C4-2B (cell line): ENCODE measurements at regions not wholly inside any gene's neighbourhood (a gene's known extent, or its start where the extent isn't known, plus 50 kb on each side); places are given as distances from the start of the nearest gene placed in this dataset.

ENCODE experiments used
- H3K27ac ChIP-seq: fragments of 450-650 bp; 2 replicates; pipeline ENCODE4 v1.5.1; 2017
- ZFX ChIP-seq: fragments of 450-650 bp; IDR thresholded peaks from 2 replicates; pipeline ENCODE4 v1.6.1; 2017
- TF ChIP-seq, protein P1 (sequence below): fragments of 450-650 bp; conservative IDR thresholded peaks from 2 replicates; pipeline ENCODE4 v1.5.1; 2017; ENCODE audit warnings: mild to moderate bottlenecking

DNA sequence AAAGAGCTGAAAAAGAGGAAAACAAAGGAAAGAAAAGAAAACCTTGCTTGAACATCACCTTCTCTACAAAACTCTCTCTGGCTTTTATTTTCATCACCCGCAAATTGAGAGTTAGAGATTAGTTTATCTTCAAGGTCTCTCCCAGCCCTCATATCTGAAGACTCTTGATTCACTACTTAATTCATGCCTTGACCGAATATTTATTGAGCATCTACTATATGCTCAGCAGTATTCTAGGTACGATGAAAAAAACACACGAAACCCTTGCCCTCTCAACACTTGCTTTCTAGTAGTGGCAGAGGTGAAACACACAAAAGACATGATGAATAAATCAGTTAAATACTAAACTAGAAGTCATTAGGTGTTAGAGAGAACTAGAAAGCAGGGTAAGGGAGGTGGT is 150.6 kb upstream of the CADM1 start:
- TF ChIP-seq, protein P1, sequence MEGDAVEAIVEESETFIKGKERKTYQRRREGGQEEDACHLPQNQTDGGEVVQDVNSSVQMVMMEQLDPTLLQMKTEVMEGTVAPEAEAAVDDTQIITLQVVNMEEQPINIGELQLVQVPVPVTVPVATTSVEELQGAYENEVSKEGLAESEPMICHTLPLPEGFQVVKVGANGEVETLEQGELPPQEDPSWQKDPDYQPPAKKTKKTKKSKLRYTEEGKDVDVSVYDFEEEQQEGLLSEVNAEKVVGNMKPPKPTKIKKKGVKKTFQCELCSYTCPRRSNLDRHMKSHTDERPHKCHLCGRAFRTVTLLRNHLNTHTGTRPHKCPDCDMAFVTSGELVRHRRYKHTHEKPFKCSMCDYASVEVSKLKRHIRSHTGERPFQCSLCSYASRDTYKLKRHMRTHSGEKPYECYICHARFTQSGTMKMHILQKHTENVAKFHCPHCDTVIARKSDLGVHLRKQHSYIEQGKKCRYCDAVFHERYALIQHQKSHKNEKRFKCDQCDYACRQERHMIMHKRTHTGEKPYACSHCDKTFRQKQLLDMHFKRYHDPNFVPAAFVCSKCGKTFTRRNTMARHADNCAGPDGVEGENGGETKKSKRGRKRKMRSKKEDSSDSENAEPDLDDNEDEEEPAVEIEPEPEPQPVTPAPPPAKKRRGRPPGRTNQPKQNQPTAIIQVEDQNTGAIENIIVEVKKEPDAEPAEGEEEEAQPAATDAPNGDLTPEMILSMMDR: no peak
- no peak for TF ChIP-seq ZFX

DNA sequence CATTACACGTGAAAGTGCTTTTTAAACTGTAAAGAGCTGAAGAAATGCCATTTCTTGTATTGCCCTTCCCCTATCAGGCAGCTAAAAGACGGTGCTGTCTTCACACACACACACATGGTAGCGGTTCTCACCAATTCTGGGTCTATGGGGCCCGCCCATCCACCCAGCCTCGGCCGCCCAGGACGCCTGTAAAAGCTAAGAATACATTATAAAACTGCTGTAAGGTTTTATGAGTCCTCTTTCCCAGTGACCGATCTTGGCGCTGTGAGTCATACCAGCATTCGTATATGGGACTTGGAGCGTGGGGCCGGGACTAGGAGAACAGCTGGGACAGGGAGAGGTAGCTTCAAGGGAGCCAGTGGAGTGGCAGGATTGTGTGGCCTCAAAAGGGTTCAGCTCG is 149.7 kb upstream of the CADM1 start:
- no peak overlapping the region for H3K27ac ChIP-seq
- no peak for TF ChIP-seq ZFX
- TF ChIP-seq, protein P1: no peak

More for the DNA sequence above, 150.6 kb upstream of the CADM1 start:
- H3K27ac ChIP-seq: no peak overlapping the region

DNA sequence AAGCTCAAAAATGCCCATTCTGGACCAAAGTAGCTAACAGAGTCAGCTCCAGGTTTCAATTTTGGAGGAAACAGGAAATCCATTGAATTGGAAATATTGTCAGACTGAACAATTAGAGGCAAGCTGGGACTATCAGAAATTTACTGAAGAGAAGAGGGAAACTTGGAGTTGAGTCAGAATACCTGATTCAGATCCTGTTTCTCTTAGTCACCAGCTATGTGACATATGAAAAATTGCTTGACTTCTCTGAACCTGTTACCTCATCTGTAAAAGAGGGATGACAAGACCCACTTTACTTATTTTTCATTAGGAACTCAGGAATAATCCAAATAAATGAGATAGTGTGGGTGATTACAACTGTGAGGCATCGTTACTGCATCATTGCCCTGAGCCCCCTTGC is 148.9 kb upstream of the CADM1 start:
- H3K27ac ChIP-seq: no peak overlapping the region
- no peak for TF ChIP-seq ZFX
- TF ChIP-seq, protein P1: no peak

DNA sequence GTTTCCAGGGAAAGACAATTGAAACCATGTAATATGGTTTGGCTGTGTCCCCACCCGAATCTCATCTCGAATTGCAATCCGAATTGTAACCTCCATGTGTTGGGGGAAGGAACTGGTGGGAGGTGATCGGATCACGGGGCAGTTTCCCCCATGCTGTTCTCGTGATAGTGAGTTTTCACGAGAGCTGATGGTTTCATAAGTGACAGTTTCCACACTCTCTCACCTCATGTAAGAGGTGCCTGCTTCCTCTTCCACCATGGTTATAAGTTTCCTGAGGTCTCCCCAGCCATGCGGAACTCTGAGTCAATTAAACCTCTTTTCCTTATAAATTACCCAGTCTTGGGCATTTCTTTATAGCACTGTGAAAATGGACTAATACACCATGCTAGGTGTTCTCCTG is 148.3 kb upstream of the CADM1 start:
- no peak overlapping the region for H3K27ac ChIP-seq
- no peak for TF ChIP-seq ZFX
- TF ChIP-seq, protein P1: no peak

DNA sequence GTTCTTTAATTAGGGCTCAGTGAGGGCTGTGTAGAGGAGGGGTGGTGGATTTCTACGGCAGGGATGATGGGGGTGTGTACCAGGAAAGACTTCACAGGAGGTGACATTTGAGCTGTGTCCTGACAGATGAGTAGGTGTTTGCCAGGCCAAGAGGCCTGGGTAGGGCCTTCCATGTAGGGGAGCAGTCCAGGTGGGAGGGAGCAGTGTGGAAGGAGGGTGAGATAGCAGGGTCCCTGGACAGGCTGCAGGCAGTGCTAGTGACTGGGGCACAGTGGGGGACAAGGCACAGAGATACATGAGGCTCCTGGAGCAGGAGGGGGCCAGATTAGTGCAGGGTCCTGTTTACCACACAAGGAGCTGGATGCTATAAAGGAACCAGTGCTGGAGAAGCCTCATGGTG is 147.9 kb upstream of the CADM1 start:
- H3K27ac ChIP-seq: no peak overlapping the region
- TF ChIP-seq, protein P1: no peak
- no peak for TF ChIP-seq ZFX

DNA sequence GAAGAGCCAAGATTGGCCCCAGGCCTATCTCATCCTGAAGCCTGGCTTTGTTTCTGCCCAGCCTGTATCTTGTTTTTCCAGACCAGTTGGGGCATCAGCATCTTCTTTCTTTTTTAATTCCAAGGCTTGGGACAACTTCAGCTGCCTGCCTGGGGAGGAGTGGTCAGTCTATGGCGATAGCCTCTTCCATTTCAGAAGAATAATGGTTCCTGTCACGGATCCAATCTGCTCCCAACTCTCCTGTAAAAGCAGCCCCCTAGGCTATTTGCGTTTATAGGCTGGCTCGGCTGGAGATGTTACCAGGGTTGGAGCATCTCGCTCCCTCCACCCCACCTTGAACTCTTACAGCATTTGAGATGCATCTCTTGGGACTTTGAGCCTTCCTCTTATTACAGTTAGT is 145.2 kb upstream of the CADM1 start:
- no peak overlapping the region for H3K27ac ChIP-seq
- TF ChIP-seq ZFX: no peak
- TF ChIP-seq, protein P1: no peak

DNA sequence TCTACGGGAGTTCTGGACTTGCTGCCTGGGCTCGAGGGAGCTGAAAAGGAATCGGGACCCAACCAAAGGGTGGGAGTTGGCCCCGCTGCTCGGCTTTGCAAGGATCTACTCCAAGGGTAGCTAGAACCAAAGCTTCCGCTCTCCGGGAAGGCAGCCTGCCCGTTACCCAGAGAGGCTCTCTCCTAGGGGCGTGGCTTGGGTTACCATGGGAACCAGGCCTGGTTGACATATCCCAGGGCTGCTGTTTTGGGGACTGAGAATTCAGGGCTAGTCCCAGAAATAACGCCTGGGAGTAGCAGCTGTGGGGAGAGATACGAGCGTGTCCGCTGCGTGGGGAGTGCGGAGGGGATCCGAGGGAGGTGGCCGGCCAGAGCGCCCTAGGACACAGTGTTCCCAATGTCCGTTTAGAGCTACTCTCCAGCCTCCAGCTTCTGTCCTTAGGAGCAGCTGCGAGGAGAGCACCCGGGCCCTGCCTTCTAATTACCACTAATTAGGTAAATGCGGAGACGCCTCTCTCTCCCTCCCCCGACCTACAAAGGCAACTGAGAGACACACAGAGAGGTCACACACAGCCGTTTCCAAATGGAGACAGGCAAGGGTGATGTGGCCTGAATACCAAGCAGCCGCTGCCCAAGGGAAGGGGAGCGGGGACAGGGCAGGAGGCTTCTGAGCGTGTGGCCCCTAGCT is 141.6 kb upstream of the CADM1 start:
- TF ChIP-seq, protein P1: no peak
- no peak for TF ChIP-seq ZFX

More for the DNA sequence above, 141.6 kb upstream of the CADM1 start:
- H3K27ac ChIP-seq: no peak overlapping the region
